ENCODE measurements at regions not wholly inside any gene's neighbourhood (a gene's known extent, or its start where the extent isn't known, plus 50 kb on each side); places are given as distances from the start of the nearest gene placed in this dataset.
A peak's percentile ranks its signal among the peaks of the same experiment; 100 is the strongest.

DNA sequence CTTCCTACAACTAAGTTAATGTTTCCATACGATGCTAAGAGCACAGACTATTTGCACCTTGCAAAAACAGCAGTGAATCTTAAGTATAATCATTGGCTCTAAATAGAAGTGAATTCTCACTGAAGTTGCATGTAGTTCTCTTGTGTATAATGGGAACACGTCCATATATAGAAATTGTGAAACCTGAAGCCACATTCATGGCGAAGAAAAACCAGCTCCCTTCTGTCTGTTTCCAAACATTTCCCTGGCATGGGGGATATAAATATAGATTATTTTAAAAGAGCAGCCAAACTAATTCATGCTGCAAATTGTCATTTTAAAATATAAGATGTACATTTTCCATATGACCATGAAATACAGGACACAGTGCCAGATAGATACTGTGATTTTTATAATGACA lies 71.1 kb downstream of the TRAM1L1 start:
- DNase-seq = no peak

DNA sequence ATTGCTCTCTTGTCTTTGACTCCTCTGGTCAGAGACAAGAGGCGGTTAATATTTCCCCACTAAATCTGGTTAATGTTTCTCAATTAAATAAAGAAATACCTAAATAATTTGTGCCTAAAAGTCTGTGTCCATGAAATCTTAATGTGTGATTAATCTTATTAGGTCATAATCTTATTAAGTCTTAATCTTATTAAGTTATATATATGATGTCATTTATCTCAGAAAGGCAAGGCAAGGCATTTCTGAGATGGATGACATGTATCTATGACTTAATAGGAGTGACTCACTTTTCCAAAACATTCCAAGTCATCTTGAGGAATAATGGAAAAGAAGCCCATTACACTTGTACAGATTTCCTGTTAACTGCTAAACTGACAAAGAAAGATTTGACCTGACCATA lies 74.7 kb downstream of the TRAM1L1 start:
- DNase-seq = peak; percentile 15

DNA sequence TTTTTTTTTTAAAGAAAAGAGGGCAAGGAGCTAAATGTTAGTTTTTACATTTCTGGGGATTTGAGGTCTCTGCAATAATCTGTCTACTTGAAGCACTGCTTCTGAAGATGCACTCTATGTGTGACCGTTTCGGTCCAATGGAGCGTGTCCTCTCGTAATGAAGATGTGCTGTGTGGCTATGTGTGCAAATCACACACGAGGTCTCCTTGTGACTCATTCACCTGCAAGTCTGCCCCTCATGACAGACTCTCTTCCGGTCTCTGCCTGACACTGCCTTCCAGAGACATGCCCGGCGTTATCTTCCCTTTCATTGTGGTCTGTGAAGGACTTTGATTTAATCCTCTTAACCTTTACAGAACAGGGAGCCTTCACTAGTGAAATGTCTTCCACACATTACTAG lies 84.3 kb downstream of the TRAM1L1 start:
- no peak for DNase-seq

- no peak for DNase-seq
Measured at GRCh38 chr4:116982656-116983055, 102.7 kb downstream of the TRAM1L1 start.

DNA sequence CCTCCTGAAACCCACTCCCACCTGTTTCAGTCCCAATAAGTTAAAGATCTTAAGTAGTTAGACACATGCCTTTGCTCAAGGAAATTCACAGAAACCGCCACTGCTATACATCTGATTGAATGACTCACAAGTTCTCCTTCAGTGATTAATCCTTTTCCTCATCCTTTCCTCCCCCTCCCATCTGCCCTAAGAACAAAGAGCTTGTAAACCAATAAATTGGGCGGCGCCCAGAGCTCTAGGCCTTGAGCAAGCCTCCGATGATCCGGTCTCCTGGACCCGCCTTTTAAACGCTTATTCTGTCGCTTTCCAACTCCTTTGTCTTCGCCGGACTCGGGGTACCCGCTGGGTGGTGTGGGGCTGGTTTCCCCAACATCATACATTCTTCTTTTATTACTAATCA lies 104.9 kb downstream of the TRAM1L1 start:
- DNase-seq = peak; percentile 7

DNA sequence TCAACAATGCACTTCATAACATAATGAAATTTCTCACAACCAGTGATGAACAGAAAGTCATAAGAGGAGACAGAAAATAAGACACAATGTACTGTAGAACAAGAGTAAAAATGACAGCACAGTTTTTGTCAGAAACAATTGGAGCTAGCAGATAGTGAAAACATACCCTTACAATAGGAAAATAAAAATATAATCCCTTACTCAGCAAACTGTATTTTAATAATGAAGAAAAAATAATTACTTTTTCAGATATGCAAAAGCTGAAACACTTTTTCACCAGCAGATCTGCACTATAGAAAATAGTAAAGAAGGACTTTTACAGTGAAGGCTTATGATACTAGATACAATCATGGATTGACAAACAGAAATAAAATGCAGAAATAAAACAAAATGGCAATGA lies 126.3 kb downstream of the TRAM1L1 start:
- no peak for DNase-seq

DNA sequence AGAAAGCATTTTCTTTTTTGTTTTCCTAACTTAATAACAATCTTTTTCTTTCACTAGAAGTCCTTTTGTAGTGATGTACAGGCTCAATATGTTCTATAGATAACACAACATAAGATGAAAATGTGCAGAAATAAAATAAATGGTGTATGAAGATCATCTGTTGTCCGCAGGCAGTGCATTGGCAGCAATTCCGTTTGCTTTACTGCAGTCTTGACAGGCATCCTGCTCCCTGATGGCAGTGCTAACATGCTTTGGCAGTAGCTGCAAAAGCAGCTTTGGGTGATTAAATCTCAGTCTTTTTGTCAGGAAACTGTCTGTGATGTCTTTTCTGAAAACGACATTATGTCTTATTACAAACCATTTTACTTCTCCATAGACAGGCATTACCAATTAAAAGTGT lies 131.4 kb downstream of the TRAM1L1 start:
- no peak for DNase-seq

DNA sequence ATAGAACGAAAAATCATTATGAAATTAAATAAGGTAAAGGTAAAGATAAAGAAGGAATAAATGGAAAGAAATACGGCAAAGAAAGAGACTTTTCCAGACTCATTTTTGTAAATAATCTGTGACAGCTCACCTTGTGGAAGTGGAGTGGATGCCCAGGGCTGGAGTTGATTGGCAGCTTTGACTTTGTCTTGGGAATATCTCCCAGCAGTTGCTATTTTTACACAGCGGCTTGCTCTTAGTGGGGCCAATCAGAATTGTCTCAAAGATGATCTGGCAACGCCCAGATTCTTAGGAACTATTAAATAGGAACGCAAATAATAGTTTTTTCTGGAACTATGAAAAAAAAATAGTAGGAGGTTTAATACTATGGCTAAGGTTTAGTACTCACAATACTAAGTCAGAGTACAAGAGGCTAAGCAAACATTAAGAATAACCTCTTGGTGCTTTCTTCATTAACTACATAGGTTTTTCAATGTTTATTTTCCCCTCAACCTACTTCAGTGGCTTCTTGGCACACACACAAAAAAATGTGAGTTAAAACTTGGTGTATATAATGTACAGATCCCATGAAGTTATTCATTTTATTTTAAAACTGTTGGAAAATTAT lies 132.7 kb downstream of the TRAM1L1 start:
- no peak for DNase-seq

GRCh38 chr4:116949856-116950255 lies 135.5 kb downstream of the TRAM1L1 start:
- DNase-seq = no peak

DNA sequence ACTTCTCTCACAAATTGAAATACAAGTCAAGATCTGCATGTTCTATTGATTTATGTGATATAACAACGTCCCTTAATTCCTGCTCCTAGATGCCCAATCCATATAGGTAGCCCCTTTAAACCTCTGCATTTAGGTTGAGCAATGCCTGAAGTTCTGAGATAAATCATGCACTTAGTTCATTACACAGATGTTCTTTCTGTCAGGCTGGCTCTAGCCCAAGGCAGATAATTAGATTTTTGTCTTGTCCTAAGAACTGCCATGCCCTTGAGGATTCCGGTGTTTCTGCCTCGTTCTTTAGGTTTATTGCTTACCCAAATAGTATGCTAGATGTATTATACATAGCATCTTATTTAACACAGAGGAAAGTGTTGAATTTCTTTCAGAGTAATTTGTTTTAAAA lies 143.1 kb downstream of the TRAM1L1 start:
- no peak for DNase-seq

DNA sequence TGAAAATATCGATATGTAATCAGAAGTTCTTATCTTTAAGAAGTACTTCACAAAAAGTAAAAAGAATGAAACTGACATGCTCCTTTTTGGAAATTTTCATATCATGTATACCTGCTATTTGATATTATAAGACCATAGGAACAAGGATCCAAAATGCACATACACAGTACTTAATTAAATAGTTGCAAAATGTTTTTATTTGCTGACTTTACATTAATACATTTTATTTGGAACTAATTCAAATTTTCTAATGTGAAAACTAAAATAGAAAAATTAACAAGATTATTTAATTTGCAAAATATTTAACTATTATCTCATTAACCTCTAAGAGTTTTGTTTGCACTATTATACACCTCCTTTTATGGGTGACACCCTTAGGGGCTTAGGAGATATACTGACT lies 155.0 kb downstream of the TRAM1L1 start:
- no peak for DNase-seq

DNA sequence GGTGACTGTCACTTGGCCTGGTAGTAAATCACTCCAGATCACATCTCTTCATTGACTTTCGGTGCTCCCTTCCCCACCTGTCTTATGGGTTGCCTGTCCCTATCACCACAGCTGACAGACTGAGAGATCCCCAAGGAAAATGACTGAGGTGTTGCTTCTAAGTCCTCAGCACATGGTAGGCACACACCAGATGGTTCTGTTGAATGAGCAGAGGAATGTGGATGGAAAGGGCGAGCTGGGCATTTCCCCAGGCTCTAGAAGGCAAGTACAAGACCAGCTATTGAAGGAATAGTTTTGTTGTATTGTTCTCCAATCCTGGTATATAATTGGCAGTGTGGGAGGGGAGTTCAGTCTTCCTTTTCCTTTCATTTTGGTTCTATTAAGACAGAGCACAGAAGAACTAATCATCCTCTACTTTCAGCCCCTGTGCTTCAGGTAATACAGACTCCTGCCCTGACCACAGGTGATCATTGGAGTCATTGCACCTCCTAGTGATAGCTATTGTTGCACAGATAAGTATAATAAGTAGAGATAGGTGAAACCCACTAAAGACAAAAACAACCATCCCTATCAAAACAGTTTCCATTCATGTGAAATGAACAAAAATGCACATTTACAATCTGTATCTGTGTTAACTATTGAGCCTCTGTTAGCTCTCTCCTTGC lies 158.6 kb downstream of the TRAM1L1 start:
- no peak for DNase-seq

DNA sequence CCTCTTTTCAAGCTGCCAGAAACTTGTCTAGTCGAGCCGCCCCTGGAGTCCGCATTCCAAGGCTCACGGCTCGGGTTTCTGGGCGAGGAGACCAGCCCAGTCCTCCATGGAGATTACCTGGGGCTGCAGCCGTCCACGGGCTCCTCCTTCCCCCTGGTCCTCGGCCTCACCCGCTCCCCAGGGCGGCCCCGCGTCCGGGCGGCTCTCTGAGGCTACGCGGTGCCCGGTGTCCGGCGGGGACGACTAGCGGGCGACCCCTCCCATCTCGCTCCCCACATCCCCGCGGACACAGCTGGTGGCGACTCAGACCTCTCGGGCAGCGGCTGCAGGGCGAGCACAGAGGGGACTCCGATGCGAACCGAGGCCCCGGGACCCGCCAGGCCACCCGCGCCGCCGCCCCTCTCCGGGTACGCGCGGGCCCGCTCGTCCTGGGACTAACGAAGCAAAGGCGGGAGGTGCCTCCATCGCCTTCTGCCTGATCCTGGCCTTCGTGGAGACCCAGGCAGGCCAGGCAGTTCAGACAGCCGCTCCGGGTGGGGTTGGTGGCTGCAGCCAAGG lies 159.4 kb downstream of the TRAM1L1 start:
- peak; percentile 25 for DNase-seq

DNA sequence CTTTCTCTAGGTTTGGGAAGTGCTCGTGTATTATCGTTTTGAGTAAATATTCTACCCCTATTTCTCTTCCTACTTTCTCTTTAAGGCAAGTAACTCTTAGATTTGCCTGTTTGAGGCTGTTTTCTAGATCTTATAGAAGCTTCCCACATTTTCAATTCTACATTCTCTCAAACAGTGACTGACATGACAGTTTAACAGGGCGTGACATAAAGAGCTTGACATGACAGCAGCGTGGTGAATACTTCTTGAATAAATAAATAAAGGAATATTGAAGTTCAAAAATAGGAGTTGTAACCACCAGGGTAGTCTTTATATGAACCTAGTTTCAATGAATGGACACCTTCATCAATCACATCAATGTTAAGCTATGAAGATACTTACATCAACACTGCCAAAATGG lies 162.0 kb downstream of the TRAM1L1 start:
- no peak for DNase-seq

- no peak for DNase-seq
Measured at GRCh38 chr4:116913451-116913850, 171.9 kb downstream of the TRAM1L1 start.

GRCh38 chr4:116906758-116907157 lies 178.6 kb downstream of the TRAM1L1 start:
- no peak for DNase-seq

DNA sequence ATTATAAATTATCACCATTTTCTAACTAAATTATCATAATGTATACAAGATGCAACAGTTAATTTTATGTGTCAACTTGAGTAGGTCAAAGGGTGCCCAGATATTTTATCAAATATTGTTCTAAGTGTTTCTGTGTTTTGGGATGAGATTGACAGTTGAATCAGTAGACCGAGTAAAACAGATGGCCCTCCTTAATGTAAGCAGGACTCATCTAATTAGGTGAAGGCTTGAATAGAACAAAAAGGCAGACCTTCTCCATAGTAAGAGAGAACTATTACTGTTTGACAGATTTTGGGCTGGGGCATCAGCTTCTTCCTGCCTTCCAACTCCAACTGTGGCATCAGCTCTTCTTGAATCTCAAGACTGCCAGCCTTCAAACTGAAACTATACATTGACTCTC lies 185.8 kb downstream of the TRAM1L1 start:
- no peak for DNase-seq

GRCh38 chr4:116885579-116885978 lies 199.8 kb downstream of the TRAM1L1 start:
- DNase-seq = no peak

- no peak for DNase-seq
Measured at GRCh38 chr4:116882503-116882902, 202.9 kb downstream of the TRAM1L1 start.

- DNase-seq = no peak
Measured at GRCh38 chr4:116881077-116881476, 204.3 kb downstream of the TRAM1L1 start.

GRCh38 chr4:116880625-116881024 lies 204.8 kb downstream of the TRAM1L1 start:
- DNase-seq = no peak

DNA sequence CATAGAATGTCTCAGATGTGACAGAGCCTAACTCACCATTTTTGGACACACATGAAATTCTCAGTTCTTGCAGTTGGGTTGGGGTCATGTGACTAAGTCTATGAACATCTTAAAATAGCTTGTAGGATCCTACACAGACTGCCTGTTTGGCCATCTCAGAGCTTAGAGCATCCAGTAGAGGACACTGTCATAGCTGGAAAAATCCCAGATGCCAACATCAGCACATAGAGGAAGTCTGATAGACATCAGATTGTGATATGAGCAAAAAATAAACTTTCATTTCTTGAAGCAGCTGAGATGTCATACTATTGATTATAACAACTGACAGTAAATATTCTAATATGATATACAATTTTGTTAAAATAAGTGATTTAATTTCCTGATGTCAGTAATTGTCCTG lies 207.1 kb downstream of the TRAM1L1 start:
- no peak for DNase-seq

DNA sequence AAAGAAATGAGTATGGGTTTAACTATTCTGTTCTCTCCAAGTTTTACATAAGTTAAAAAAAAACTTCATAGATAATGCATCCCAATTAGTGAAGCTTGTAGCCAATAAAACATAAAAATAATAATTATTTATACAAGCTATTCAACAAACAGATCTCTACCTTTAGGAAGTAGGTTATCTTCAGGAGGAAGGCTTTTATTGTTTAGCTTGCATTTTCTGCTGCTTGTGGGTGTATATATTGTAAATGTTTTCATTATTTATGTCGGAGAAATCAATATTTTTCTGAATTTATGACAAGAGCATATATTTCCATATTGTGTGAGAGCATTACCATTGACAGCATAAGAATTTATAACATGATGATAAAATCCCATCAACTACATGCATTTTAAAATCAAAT lies 208.3 kb downstream of the TRAM1L1 start:
- DNase-seq = no peak

- DNase-seq = no peak
Measured at GRCh38 chr4:116872941-116873340, 212.4 kb downstream of the TRAM1L1 start.

GRCh38 chr4:116872308-116872707 lies 213.1 kb downstream of the TRAM1L1 start:
- no peak for DNase-seq

All from fibroblast of skin of right biceps (primary cell).